ENCODE measurements at regions not wholly inside any gene's neighbourhood (a gene's known extent, or its start where the extent isn't known, plus 50 kb on each side); places are given as distances from the start of the nearest gene placed in this dataset.

GRCh38 chr5:4832471-4832870 lies 307.7 kb upstream of the ADAMTS16 start:
- TF ChIP-seq GATA2 (IDR thresholded peaks at IDR 0.05; ENCODE audit: low read depth, low read length), result no peak
- no peak for TF ChIP-seq GATA3 (IDR thresholded peaks at IDR 0.05; ENCODE audit: low read depth, low read length)
